GM19463 (cell line): ENCODE measurements at regions not wholly inside any gene's neighbourhood (a gene's known extent, or its start where the extent isn't known, plus 50 kb on each side); places are given as distances from the start of the nearest gene placed in this dataset.
"Not testable (repeated sequence)": the region's sequence is repeated elsewhere in the genome, so short reads cannot be mapped to it uniquely, and the experiment has no call there.

Experiments
- ATAC-seq: cut with Tn5 transposase; IDR thresholded peaks from one replicate; pipeline ENCODE4 v1.9.1; 2021; ENCODE audit warnings: mild to moderate bottlenecking, moderate library complexity; ENCODE audit not compliant: unreplicated experiment

- ATAC-seq: no peak
Observed at GRCh38 chr1:117753232-117753631, 147.4 kb downstream of the TENT5C start.

GRCh38 chr1:117753652-117754051, 147.8 kb downstream of the TENT5C start:
- no peak for ATAC-seq

- ATAC-seq: no peak
Observed at GRCh38 chr1:117754061-117754969, 148.5 kb downstream of the TENT5C start.

GRCh38 chr1:117757668-117758067, 151.8 kb downstream of the TENT5C start:
- ATAC-seq: no peak

- ATAC-seq: peak; percentile 86
Observed at GRCh38 chr1:117758444-117759316, 152.8 kb downstream of the TENT5C start.

- ATAC-seq: no peak
Observed at GRCh38 chr1:117759535-117759934, 153.7 kb downstream of the TENT5C start.

GRCh38 chr1:117760069-117760468, 154.2 kb downstream of the TENT5C start:
- ATAC-seq: no peak

GRCh38 chr1:117760485-117760884, 154.6 kb downstream of the TENT5C start:
- no peak for ATAC-seq

- ATAC-seq: not testable (repeated sequence)
Observed at GRCh38 chr1:117767756-117768155, 161.7 kb downstream of the GDAP2 start.

- ATAC-seq: no peak
Observed at GRCh38 chr1:117770981-117771531, 158.4 kb downstream of the GDAP2 start.

GRCh38 chr1:117779364-117779763, 150.1 kb downstream of the GDAP2 start:
- ATAC-seq: no peak

- ATAC-seq: no peak
Observed at GRCh38 chr1:117780687-117781475, 148.5 kb downstream of the GDAP2 start.

- ATAC-seq: no peak
Observed at GRCh38 chr1:117782056-117782455, 147.4 kb downstream of the GDAP2 start.

GRCh38 chr1:117783606-117784396, 145.6 kb downstream of the GDAP2 start:
- no peak for ATAC-seq

- ATAC-seq: no peak
Observed at GRCh38 chr1:117788014-117788413, 141.4 kb downstream of the GDAP2 start.

GRCh38 chr1:117793413-117793812, 136.0 kb downstream of the GDAP2 start:
- ATAC-seq: no peak

- no peak for ATAC-seq
Observed at GRCh38 chr1:117794073-117794472, 135.3 kb downstream of the GDAP2 start.

- ATAC-seq: no peak
Observed at GRCh38 chr1:117795190-117795589, 134.2 kb downstream of the GDAP2 start.

GRCh38 chr1:117795792-117796191, 133.6 kb downstream of the GDAP2 start:
- no peak for ATAC-seq

- ATAC-seq: no peak
Observed at GRCh38 chr1:117796226-117796625, 133.2 kb downstream of the GDAP2 start.
